GM18505 (cell line): ENCODE measurements at regions not wholly inside any gene's neighbourhood (a gene's known extent, or its start where the extent isn't known, plus 50 kb on each side); places are given as distances from the start of the nearest gene placed in this dataset.

ENCODE experiments used
- ATAC-seq: cut with Tn5 transposase; IDR thresholded peaks from one replicate; pipeline ENCODE4 v1.9.1; 2021; ENCODE audit not compliant: unreplicated experiment
- POLR2A ChIP-seq: IDR thresholded peaks from 4 replicates; pipeline ENCODE4 v1.6.1; 2011; ENCODE audit warnings: borderline replicate concordance; ENCODE audit not compliant: insufficient read depth, insufficient read length; ENCODE audit errors: extremely low read depth

GRCh38 chr18:78913830-78914231 lies 65.8 kb upstream of the SALL3 start:
- no peak for ATAC-seq

GRCh38 chr18:78914249-78914935 lies 65.2 kb upstream of the SALL3 start:
- no peak for TF ChIP-seq POLR2A
- ATAC-seq, result no peak

More at GRCh38 chr18:78913830-78914231, 65.8 kb upstream of the SALL3 start:
- TF ChIP-seq POLR2A, result no peak

- TF ChIP-seq POLR2A, result no peak
- ATAC-seq, result no peak
Measured at GRCh38 chr18:78915446-78916008, 64.1 kb upstream of the SALL3 start.

- TF ChIP-seq POLR2A, result no peak
- ATAC-seq, result no peak
Measured at GRCh38 chr18:78918707-78919106, 60.9 kb upstream of the SALL3 start.

GRCh38 chr18:78919956-78920355 lies 59.7 kb upstream of the SALL3 start:
- no peak for ATAC-seq
- no peak for TF ChIP-seq POLR2A

- ATAC-seq, result no peak
- TF ChIP-seq POLR2A, result no peak
Measured at GRCh38 chr18:78920456-78921138, 59.0 kb upstream of the SALL3 start.

GRCh38 chr18:78922856-78923255 lies 56.8 kb upstream of the SALL3 start:
- TF ChIP-seq POLR2A, result no peak
- ATAC-seq, result no peak

GRCh38 chr18:78924301-78924700 lies 55.3 kb upstream of the SALL3 start:
- TF ChIP-seq POLR2A, result no peak
- no peak for ATAC-seq

GRCh38 chr18:78924786-78925540 lies 54.7 kb upstream of the SALL3 start:
- no peak for ATAC-seq
- TF ChIP-seq POLR2A, result no peak

GRCh38 chr18:78925557-78926242 lies 53.9 kb upstream of the SALL3 start:
- no peak for ATAC-seq
- TF ChIP-seq POLR2A, result no peak

GRCh38 chr18:78926243-78926615 lies 53.4 kb upstream of the SALL3 start:
- ATAC-seq, result no peak
- TF ChIP-seq POLR2A, result no peak

GRCh38 chr18:78927156-78927555 lies 52.5 kb upstream of the SALL3 start:
- ATAC-seq, result no peak
- no peak for TF ChIP-seq POLR2A

GRCh38 chr18:78927616-78928015 lies 52.0 kb upstream of the SALL3 start:
- no peak for ATAC-seq
- TF ChIP-seq POLR2A, result no peak
